K562 (cell line): ENCODE measurements at regions not wholly inside any gene's neighbourhood (a gene's known extent, or its start where the extent isn't known, plus 50 kb on each side); places are given as distances from the start of the nearest gene placed in this dataset.
A peak's percentile ranks its signal among the peaks of the same experiment; 100 is the strongest.

ENCODE experiments used
- ATAC-seq: fragments of 200-7000 bp; cut with Tn5 transposase; 3 replicates; pipeline ENCODE4 v1.9.1; 2020; ENCODE audit warnings: moderate library complexity
- BruUV-seq: library from RNA; stranded (reverse); fragments of 400-500 nt; replicated peaks from 2 replicates; lab custom pipeline; 2021; lab: Mats Ljungman, UMichigan
- CTCF ChIA-PET: fragments of 300-600 bp; formaldehyde crosslinking; extraction: SDS; loops from one replicate; lab custom pipeline; 2021; ENCODE audit warnings: low intra/inter-chr PET ratio; lab: Yijun Ruan, JAX
- POLR2A ChIA-PET: fragments of 300-600, 350-650 bp; sonication (Branson Sonifier 250); formaldehyde crosslinking; extraction: SDS; loops from one replicate; lab custom pipeline; 2021; ENCODE audit warnings: antibody characterized with exemption, inconsistent platforms; lab: Yijun Ruan, JAX
- DNase-seq, 4 experiments: peaks; one replicate each; pipeline versions ENCODE4 v3.0.0 to v3.0.0-alpha.2; 2011 to 2018; ENCODE audit warnings: low spot score in 3 of 4, mixed read lengths in 3 of 4; ENCODE audit errors: extremely low read depth in 1 of 4
- FAIRE-seq: peaks from 2 replicates; lab custom pipeline; 2011; peaks lifted over from hg19 to GRCh38; lab: Jason Lieb, UNC
- H2AFZ ChIP-seq: 2 replicates; pipeline ENCODE4 v1.6.0; 2011; ENCODE audit warnings: low read depth, low read length, control low read depth, inconsistent platforms
- H3K27ac ChIP-seq: fragments of 200-600 bp; 3 replicates; pipeline ENCODE4 v1.8.0; 2011; ENCODE audit warnings: low read depth, mild to moderate bottlenecking, control low read depth, inconsistent platforms, low read length, moderate library complexity, mixed read lengths; ENCODE audit errors: extremely low read depth
- H3K27me3 ChIP-seq, 2 experiments: fragments of 300-600 bp in 1 of 2; 2 replicates in 1 of 2; 3 replicates in 1 of 2; pipeline versions ENCODE4 v1.6.0 to v1.8.0; 2011; ENCODE audit warnings: inconsistent platforms in 2 of 2, low read length in 2 of 2, mild to moderate bottlenecking in 1 of 2, mixed read lengths in 1 of 2, moderate library complexity in 1 of 2; ENCODE audit not compliant: control insufficient read depth in 2 of 2, insufficient read depth in 2 of 2
- H3K36me3 ChIP-seq: fragments of 300-600 bp; 3 replicates; pipeline ENCODE4 v1.8.0; 2011; ENCODE audit warnings: mild to moderate bottlenecking, low read length, inconsistent platforms; ENCODE audit not compliant: control insufficient read depth, insufficient read depth
- H3K4me1 ChIP-seq, 2 experiments: fragments of 200-600 bp in 1 of 2; replicated peaks in 1 of 2; 2 replicates in 1 of 2; 3 replicates in 1 of 2; pipeline versions ENCODE4 v1.5.1 to v1.8.0; 2011; ENCODE audit warnings: inconsistent platforms in 2 of 2, low read length in 2 of 2, mild to moderate bottlenecking in 1 of 2, mixed read lengths in 1 of 2, moderate library complexity in 1 of 2; ENCODE audit not compliant: control insufficient read depth in 2 of 2, insufficient read depth in 2 of 2
- H3K4me2 ChIP-seq: 2 replicates; pipeline ENCODE4 v1.6.1; 2011; ENCODE audit warnings: low read length, control low read depth, inconsistent platforms, mixed read lengths; ENCODE audit not compliant: insufficient read depth
- H3K4me3 ChIP-seq: fragments of 200-600 bp; sonication (generic), shearing (Covaris generic); 2 replicates; pipeline ENCODE4 v1.5.1; 2016; ENCODE audit warnings: control low read depth, inconsistent platforms
- H3K79me2 ChIP-seq: fragments of 200-600 bp; 3 replicates; pipeline ENCODE4 v1.8.0; 2011; ENCODE audit warnings: low read length, inconsistent platforms; ENCODE audit not compliant: control insufficient read depth, insufficient read depth
- H3K9ac ChIP-seq, 2 experiments: 2 replicates each; pipeline versions ENCODE4 v1.6.0 to v1.6.1; 2011; ENCODE audit warnings: low read depth in 2 of 2, low read length in 2 of 2, control low read depth in 1 of 2, inconsistent platforms in 1 of 2, mild to moderate bottlenecking in 1 of 2, mixed read lengths in 1 of 2; ENCODE audit not compliant: insufficient read depth in 1 of 2
- H3K9me1 ChIP-seq: one replicate; pipeline ENCODE4 v1.6.0; 2011; ENCODE audit warnings: inconsistent platforms, mild to moderate bottlenecking, low read length, moderate library complexity; ENCODE audit not compliant: control insufficient read depth, insufficient read depth
- H3K9me3 ChIP-seq: replicated peaks from 2 replicates; pipeline ENCODE4 v1.5.1; 2011; ENCODE audit warnings: low read depth, low read length, inconsistent platforms; ENCODE audit not compliant: control insufficient read depth, insufficient read depth
- H4K20me1 ChIP-seq: replicated peaks from 2 replicates; pipeline ENCODE4 v1.6.1; 2011; ENCODE audit warnings: low read length, inconsistent platforms, mixed read lengths; ENCODE audit not compliant: control insufficient read depth, insufficient read depth
- CEBPB ChIP-seq: fragments of 450-650 bp; IDR thresholded peaks from 2 replicates; pipeline ENCODE4 v1.6.1; 2016; ENCODE audit warnings: missing genetic modification characterization, missing compliant biosample characterization
- CUX1 ChIP-seq: fragments of 200-800 bp; sonication (Bioruptor generic); IDR thresholded peaks from 2 replicates; pipeline ENCODE4 v1.6.1; 2016; ENCODE audit warnings: missing genetic modification characterization, missing compliant biosample characterization
- FOSL1 ChIP-seq: fragments of 200-800 bp; sonication (Bioruptor generic); conservative IDR thresholded peaks from 2 replicates; pipeline ENCODE4 v1.6.1; 2016; ENCODE audit warnings: missing genetic modification characterization, missing compliant biosample characterization
- HDAC3 ChIP-seq: fragments of 450-650 bp; IDR thresholded peaks from 2 replicates; pipeline ENCODE4 v1.6.1; 2018; ENCODE audit warnings: borderline replicate concordance, mild to moderate bottlenecking, moderate library complexity; ENCODE audit not compliant: partially characterized antibody
- PBX2 ChIP-seq, 2 experiments: IDR thresholded peaks in 1 of 2; conservative IDR thresholded peaks in 1 of 2; 2 replicates each; pipeline ENCODE4 v1.6.1; 2016; ENCODE audit warnings: low read depth in 2 of 2, mild to moderate bottlenecking in 1 of 2, missing compliant biosample characterization in 1 of 2, missing genetic modification characterization in 1 of 2, moderate library complexity in 1 of 2
- SMAD4 ChIP-seq: fragments of 250-450 bp; sonication (Bioruptor Pico); conservative IDR thresholded peaks from 2 replicates; pipeline ENCODE4 v1.8.0; 2021; ENCODE audit warnings: inconsistent platforms, mild to moderate bottlenecking, moderate library complexity
- ZBTB1 ChIP-seq: sonication (generic); formaldehyde crosslinking; IDR thresholded peaks from 2 replicates; pipeline ENCODE4 v1.8.1; 2023; ENCODE audit warnings: missing genetic modification reagents, low read depth, mild to moderate bottlenecking, borderline replicate concordance
- WGBS: fragments of 100-300 bp; shearing (Covaris generic); methylation state at CpG from one replicate; pipeline ENCODE4 v1.1.6; 2016; ENCODE audit warnings: low coverage, mixed read lengths; ENCODE audit not compliant: insufficient coverage; ENCODE audit errors: missing lambda C conversion rate; 5-methylcytosine and 5-hydroxymethylcytosine counted together
- in situ Hi-C: fragments of 300-500 bp; cut with MboI; formaldehyde crosslinking; loops from 4 replicates; pipeline ENCODE4 v1.15.0; 2018; ENCODE audit warnings: inconsistent platforms, mixed read lengths
- intact Hi-C: fragments of 100-400 bp; cut with micrococcal nuclease; formaldehyde crosslinking; loops from 2 replicates; pipeline ENCODE4 v1.14.2; 2022

- Histone ChIP-seq H2AFZ (peak overlapping the region; percentile 51; the same call in 1 of the 2 replicates), H3K79me2 (no peaks in the 10 kb centered on the region), H3K36me3 (no peaks in the 10 kb centered on the region), H3K9me3 (no peaks in the 10 kb centered on the region), H3K9me1 (no peaks in the 10 kb centered on the region), H3K27ac (no peak overlapping the region), H3K4me3 (no peak overlapping the region), H3K9ac (no peak overlapping the region), H3K4me1 (peaks cover 0 to 18% of the 10 kb centered on the region in 2 experiments; a peak in 4 of 5 replicates), H3K4me2 (no peak overlapping the region)
- POLR2A ChIA-PET: interaction anchor here (1.8 to 2.0 kb wide), 2 partner anchors 95 to 98 kb away, joined by 4 to 6 read pairs; partner anchors contain the start of gene NABP1
- in situ Hi-C loops: no loop called here
- intact Hi-C loops: no loop called here
- ATAC-seq (no peak), FAIRE-seq (no peak), DNase-seq (no peak)
- CTCF ChIA-PET: no interaction called here
- TF ChIP-seq CEBPB (tag) (0 out of 2 replicates have a peak, but pooled peaks have one; percentile 9), SMAD4 (no peak)
- TF ChIP-seq, all 486 proteins: peak for 1
- no TSS peak for BruUV-seq
- Histone ChIP-seq H4K20me1 (no peaks in the 10 kb centered on the region), H3K27me3 (no peaks in the 10 kb centered on the region)
Observed at GRCh38 chr2:191582355-191582754, 95.6 kb upstream of the NABP1 start.

- no peak overlapping the region for H3K4me2 ChIP-seq
- no peak overlapping the region for H3K4me3 ChIP-seq
- DNase-seq: no peak
- ATAC-seq: no peak
- 68% methylated on average over 6 of the region's 6 CpGs for WGBS
- H3K27ac ChIP-seq: no peak overlapping the region
- intact Hi-C loops (no loop called here), in situ Hi-C loops (no loop called here)
- no peaks in the 10 kb centered on the region for H3K9me3 ChIP-seq
- no peaks in the 10 kb centered on the region for H3K36me3 ChIP-seq
- ChIA-PET POLR2A (interaction anchor here (0.7 to 0.8 kb wide), 2 partner anchors 246 to 941 kb away, joined by 3 read pairs; no protein-coding TSS in a partner anchor), CTCF (no interaction called here)
- H4K20me1 ChIP-seq: no peaks in the 10 kb centered on the region
- H3K27me3 ChIP-seq: no peaks in the 10 kb centered on the region
- no TSS peak for BruUV-seq
- no peaks in the 10 kb centered on the region for H3K9me1 ChIP-seq
- no peak overlapping the region for H3K9ac ChIP-seq
- no peaks in the 10 kb centered on the region for H3K79me2 ChIP-seq
- no peak overlapping the region for H2AFZ ChIP-seq
- no peak for FAIRE-seq
- peaks cover 0 to 6% of the 10 kb centered on the region in 2 experiments; a peak in 2 of 5 replicates for H3K4me1 ChIP-seq
- TF ChIP-seq CUX1 (CRISPR knock-in tag) (no peak), FOSL1 (no peak), ZBTB1 (no peak), HDAC3 (no peak), PBX2 (CRISPR knock-in tag; IDR thresholded peaks at IDR 0.05; ENCODE audit: low read depth) (no peak), PBX2 (tag; conservative IDR thresholded peaks at IDR 0.05; ENCODE audit: low read depth) (no peak)
Observed at GRCh38 chr2:191591025-191591424, 86.9 kb upstream of the NABP1 start.
